ENCODE measurements at regions not wholly inside any gene's neighbourhood (a gene's known extent, or its start where the extent isn't known, plus 50 kb on each side); places are given as distances from the start of the nearest gene placed in this dataset.

DNA sequence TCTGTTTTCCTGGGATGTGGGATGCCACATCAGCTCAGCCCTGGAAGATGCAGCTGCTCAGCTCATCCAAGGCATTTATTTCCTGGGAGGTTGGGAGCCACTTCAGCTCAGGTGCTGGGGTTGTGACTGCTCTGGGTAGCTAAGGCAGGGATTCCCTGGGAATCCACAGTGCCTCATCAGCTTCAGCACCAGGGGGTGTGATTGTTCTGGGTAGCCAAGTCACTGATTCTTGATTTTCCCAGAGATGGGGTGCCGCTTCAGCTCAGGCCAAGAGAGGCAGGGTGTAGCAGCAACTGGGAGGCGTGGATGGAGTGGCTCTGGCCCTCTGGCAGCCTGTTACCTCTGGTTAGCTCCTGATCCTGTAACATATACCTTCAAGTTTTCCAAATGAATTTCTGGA, 81.3 kb upstream of the PRMT8 start:
- TF ChIP-seq, protein P1, sequence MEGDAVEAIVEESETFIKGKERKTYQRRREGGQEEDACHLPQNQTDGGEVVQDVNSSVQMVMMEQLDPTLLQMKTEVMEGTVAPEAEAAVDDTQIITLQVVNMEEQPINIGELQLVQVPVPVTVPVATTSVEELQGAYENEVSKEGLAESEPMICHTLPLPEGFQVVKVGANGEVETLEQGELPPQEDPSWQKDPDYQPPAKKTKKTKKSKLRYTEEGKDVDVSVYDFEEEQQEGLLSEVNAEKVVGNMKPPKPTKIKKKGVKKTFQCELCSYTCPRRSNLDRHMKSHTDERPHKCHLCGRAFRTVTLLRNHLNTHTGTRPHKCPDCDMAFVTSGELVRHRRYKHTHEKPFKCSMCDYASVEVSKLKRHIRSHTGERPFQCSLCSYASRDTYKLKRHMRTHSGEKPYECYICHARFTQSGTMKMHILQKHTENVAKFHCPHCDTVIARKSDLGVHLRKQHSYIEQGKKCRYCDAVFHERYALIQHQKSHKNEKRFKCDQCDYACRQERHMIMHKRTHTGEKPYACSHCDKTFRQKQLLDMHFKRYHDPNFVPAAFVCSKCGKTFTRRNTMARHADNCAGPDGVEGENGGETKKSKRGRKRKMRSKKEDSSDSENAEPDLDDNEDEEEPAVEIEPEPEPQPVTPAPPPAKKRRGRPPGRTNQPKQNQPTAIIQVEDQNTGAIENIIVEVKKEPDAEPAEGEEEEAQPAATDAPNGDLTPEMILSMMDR (IDR thresholded peaks at IDR 0.05; ENCODE audit: low read depth, low read length), result no peak
- no peak for DNase-seq (ENCODE audit: extremely low read depth, low read depth)

DNA sequence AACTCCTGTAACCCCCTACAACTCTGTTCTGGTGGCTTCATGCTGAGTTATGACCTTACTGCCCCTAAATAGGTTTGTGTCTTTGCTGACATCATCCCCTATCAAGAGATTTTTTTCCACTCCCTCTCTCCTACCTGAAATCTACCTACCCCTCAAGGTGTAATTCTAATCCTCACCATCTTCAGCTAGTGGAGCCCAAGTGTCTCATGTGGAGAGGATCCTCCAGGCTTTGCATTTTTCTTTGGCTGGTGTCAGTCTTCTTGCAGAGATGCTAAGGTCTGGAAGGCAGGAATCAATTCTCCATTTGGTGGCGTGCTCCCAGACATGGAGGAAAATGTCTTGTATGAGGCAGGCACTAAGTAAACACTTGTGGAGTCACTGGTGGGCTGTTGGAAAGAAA, 74.8 kb upstream of the PRMT8 start:
- TF ChIP-seq, protein P1 (IDR thresholded peaks at IDR 0.05; ENCODE audit: low read depth, low read length), result no peak
- no peak for DNase-seq (ENCODE audit: extremely low read depth, low read depth)

DNA sequence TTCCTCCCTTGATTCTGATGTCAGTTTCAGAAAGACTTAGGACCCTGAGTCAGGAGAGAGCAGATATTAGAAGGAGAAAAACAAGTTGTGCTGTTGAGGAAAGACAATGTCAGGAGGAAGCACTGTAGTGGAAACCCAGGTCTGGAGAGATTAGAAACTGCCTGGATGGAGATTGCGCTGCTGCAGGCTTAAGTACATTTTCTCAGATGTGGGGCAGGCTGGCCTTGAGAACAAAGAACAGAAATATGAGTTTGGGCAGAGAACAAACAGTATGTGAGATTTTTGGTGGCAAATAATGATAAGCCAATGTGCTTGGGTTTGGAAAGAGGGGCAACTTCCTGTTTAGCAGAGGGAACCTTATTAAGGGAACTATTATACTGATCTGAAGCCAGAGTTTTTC, 74.3 kb upstream of the PRMT8 start:
- no peak for DNase-seq (ENCODE audit: extremely low read depth, low read depth)
- TF ChIP-seq, protein P1 (IDR thresholded peaks at IDR 0.05; ENCODE audit: low read depth, low read length), result no peak

DNA sequence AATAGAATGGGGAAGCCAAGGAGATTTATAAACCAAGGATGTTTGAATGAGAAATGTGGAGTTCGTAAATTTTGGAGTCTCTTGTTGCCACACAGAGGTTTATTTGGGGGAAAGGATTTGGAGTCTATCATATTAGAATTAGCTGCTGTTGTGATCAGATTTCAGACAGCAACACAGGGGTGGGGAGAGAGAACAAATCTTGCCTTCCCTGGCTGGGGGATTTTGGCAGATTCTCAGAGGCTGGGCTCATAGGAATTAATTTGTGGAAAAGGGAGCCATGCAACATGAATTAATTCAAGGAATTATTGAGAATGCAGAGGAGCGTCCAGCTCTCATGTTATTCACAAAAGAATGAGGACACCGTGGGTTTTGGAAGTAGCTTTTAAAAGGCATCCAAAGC, 73.9 kb upstream of the PRMT8 start:
- DNase-seq (ENCODE audit: extremely low read depth, low read depth), result no peak
- TF ChIP-seq, protein P1 (IDR thresholded peaks at IDR 0.05; ENCODE audit: low read depth, low read length), result no peak

DNA sequence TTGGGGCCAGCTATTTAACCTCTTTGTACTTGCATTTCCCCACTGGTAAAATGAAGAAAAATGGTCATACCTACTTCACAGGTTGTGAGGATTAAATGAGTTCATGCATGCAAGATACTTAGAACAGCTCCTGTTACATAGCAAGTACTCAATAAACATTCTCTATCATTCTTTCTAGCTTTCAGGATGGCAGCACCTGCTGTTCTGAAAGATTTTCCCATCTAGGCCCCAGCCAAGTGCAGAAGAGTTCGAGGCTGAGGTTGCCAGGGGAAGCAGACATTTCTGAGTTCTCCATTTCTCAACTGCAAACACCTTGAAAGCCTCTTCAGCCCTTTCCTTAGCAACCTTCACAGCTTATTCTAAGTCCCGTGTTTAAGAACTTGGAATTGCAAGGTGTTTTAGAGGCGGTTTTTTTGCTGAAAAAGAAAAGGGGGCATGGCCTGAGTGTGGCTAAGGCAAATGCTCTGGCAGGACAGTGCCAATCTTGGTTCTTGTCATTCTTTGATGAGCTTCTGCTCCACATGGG, 73.0 kb upstream of the PRMT8 start:
- TF ChIP-seq, protein P1 (IDR thresholded peaks at IDR 0.05; ENCODE audit: low read depth, low read length), result no peak
- no peak for DNase-seq (ENCODE audit: extremely low read depth, low read depth)

DNA sequence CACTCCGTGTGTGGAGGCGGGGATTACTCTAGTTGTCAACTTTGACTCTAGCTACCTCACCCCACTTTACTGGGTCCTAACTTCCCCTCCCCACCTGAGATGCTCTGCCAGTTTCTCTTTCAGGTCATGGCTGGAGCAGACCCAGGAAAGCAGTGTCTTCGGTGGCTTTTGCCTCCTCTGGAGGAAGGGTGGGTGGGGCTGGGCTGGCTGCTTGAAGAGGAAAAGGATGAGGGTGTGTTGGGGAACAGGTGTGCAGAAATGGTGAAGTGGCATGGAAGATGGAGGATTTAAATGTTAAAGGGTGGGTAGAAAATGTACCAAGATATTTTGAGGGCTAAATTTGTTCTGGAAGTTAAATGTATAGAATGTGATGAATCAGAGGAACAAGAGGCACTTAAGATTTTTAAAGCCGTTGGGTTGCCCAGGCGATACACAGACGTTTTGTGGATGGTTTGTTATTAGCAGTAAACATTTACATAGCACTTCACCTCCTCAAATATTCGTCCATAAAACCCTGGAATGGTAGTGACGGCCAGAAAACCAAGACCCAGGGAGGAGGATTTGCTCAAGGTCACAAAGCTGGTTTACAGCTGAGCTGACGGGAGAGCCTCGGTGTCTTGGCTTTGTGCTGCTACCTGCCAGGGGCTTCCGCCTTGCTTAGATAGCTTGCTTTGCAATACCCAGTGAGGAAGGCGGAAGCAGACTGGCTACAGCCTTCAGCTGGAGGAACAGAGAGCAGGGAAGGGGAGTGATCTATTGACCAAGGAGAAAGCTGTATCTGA, 72.2 kb upstream of the PRMT8 start:
- DNase-seq (ENCODE audit: extremely low read depth, low read depth), result no peak
- TF ChIP-seq, protein P1 (IDR thresholded peaks at IDR 0.05; ENCODE audit: low read depth, low read length), result no peak

DNA sequence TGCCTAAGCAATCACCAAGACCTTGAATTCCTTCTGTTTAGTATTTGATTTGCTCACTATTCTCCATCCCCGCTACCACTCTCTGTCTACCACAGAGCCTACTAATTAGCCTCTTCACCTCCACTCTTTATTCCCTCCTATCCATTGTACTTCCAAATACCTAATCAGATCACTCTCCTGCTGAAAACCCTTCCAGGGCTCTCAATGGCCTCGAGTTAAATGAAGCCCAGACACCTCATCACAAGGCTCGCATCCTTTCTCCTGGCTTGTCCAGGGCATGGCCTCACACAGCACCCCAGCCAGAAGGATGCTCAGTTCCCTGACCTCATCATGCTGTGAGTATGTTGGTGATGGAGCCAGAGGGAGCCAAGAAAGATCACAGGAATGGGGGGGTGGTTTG, 71.4 kb upstream of the PRMT8 start:
- TF ChIP-seq, protein P1 (IDR thresholded peaks at IDR 0.05; ENCODE audit: low read depth, low read length), result no peak
- no peak for DNase-seq (ENCODE audit: extremely low read depth, low read depth)
